ENCODE measurements at regions not wholly inside any gene's neighbourhood (a gene's known extent, or its start where the extent isn't known, plus 50 kb on each side); places are given as distances from the start of the nearest gene placed in this dataset.

DNA sequence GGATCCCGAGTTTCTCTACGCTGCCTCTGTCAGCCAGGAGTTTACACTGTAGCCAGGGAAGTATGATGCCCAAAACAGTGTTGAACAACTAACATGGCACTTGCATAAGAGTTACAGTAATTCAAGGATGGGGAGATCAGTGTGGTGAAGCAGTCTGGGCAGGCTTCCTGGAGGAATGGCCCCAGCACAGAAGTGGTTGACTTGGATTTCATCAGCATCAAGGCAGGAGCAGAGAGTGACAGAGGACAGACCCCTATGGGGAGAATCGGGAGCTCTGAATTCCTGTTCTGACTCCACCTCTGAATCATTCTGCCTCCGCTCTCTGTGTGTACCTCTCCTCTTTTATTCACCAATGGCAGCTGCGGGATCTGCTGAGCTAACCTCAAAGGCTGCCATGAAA lies 124.5 kb downstream of the KCNA5 start:
- TF ChIP-seq, protein P1, sequence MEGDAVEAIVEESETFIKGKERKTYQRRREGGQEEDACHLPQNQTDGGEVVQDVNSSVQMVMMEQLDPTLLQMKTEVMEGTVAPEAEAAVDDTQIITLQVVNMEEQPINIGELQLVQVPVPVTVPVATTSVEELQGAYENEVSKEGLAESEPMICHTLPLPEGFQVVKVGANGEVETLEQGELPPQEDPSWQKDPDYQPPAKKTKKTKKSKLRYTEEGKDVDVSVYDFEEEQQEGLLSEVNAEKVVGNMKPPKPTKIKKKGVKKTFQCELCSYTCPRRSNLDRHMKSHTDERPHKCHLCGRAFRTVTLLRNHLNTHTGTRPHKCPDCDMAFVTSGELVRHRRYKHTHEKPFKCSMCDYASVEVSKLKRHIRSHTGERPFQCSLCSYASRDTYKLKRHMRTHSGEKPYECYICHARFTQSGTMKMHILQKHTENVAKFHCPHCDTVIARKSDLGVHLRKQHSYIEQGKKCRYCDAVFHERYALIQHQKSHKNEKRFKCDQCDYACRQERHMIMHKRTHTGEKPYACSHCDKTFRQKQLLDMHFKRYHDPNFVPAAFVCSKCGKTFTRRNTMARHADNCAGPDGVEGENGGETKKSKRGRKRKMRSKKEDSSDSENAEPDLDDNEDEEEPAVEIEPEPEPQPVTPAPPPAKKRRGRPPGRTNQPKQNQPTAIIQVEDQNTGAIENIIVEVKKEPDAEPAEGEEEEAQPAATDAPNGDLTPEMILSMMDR (IDR thresholded peaks at IDR 0.05), result no peak

DNA sequence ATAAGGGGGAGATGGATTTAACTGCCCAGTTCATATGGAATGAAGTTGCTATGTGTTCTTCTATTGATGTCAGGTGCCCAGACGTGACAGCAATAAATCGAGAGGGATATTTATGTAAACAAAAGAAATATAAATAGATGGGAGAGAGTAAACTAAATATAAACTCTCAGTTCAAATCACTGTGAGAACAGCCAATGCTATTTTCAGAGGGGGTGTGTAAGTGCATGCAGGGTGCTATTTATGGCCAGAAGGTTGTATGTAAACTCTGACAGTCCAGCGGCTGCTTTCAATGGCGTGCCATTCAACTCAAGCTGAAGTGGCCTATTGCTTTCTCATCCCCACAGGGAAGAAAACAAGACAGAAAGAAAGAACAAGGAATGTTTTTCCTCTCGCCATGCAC lies 127.2 kb downstream of the KCNA5 start:
- TF ChIP-seq, protein P1 (IDR thresholded peaks at IDR 0.05), result no peak

DNA sequence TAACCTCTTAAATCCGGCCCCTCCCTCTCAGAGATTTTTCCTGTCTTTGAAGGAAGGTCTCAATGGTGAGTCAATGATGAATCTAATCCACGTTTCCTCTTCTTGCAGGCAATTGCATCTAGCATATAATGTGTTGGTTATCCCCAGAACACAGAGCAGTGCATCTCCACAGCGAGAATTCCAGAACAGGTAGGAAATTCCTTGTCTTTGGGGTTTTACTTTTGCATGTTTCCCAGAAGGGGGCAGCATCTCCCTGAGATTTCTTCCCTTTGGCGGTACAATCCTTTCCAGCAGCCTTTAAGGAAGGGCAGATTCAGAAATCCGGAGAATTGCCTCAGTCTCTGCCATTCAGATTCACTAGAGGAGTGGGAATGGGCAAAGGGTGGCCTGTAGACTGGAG lies 128.0 kb downstream of the KCNA5 start:
- TF ChIP-seq, protein P1 (IDR thresholded peaks at IDR 0.05), result peak; percentile 70

DNA sequence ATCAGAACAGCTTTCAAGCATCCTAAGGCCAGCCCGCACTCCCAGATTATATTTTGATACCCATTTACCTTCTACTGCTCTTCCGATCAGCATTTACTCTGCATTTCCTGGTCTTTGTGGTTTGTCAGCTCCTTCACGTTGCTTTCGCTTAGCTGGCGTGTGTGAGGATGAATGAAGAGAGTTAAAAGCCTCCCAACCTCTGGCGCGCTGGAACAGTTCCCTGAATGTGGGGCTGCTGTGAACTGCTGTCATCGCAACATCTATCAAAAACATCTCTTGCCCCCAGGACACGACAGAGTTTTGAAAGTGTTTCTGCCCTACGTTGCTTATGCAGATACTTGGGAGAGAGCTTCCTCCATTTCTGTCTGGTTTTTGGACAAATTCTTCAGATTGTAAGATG lies 129.2 kb downstream of the KCNA5 start:
- TF ChIP-seq, protein P1 (IDR thresholded peaks at IDR 0.05), result no peak

DNA sequence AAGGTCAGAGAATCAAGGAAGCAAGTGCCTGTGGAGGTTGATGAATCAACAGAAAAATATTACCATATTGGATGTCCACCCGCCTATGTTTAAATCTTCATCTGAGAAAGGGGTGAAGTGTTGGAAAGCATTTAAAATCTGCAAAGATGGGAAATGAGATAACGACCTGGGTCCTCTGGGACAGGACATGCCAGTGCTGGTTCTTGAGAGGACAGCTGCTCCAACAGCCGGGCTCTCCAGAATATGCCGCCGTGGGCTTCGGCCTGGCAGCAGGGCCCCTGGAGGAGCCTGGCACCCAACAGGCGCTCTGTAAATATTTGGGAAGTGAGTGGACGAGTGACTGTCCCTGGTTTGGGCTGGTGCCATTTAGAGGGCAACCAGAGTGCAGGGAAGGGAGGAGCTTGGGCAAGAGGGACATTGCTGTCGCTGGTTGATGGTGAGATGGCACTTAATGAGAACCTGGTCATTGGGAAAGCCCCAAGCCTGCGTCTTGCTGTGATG lies 129.9 kb downstream of the KCNA5 start:
- TF ChIP-seq, protein P1 (IDR thresholded peaks at IDR 0.05), result no peak

DNA sequence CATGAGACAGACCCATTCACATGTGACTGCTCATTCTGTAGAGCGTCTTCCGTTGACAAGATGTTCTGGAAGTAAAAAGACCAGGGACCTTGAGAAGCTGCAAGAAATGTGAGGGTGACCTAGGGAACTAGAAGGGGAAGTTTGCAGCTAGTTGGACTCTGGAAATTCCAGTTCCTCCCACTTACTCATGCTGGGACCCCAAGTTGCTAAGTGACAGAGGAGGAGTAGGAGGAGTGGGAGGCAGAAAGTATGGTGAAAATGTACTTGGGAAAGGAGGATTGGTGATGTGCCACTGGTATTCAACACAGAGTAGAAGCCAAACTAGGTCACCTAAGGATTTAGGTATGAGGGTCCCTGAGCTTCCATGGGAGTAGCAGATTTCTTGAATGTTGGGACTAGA lies 132.4 kb downstream of the KCNA5 start:
- TF ChIP-seq, protein P1 (IDR thresholded peaks at IDR 0.05), result no peak

DNA sequence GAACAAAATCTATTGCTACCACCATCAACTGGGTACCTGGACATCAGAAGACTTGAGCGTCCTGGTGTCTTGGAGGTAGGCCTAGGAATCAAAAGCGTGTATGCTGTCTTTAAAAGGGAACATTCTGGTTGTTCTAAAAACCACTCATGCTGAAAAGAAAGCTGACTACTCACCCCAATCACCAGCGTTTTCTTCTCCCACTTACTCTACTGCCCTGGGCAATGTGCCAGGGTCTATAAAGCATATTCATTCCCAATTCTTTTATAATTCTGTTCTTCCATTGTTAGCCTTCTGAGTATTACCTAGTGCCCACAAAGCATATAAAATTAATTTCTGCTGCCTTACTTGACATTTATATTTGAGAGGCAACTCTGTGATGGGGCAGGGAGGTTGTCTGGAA lies 133.4 kb downstream of the KCNA5 start:
- TF ChIP-seq, protein P1 (IDR thresholded peaks at IDR 0.05), result no peak

DNA sequence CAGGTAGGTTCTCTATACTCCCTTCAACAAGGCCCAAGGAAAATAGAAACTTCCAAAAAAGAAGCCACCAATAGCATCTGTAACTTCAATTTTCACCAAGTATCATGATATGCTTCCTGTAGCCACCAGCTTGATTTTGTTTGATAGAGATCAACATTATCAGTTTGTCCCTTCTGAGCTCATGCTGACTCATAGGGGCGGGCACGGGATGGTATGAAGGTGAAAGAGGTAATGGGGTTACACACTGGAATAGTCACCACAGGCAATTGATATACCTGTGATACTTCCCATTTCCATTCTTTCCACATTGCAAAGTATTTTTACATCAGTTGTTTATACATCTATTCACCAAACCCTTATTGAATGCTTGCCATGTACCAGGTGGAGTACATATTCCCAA lies 134.1 kb downstream of the KCNA5 start:
- TF ChIP-seq, protein P1 (IDR thresholded peaks at IDR 0.05), result no peak
